ENCODE measurements at regions not wholly inside any gene's neighbourhood (a gene's known extent, or its start where the extent isn't known, plus 50 kb on each side); places are given as distances from the start of the nearest gene placed in this dataset.

GRCh38 chr15:31274496-31275330, 51.9 kb upstream of the KLF13 start:
- peak; percentile 65 for DNase-seq (ENCODE audit: low read depth, low spot score)

- no peak for DNase-seq (ENCODE audit: low read depth, low spot score)
Observed at GRCh38 chr15:31275331-31276262, 51.0 kb upstream of the KLF13 start.

- DNase-seq (ENCODE audit: low read depth, low spot score): no peak
Observed at GRCh38 chr15:31276596-31277298, 49.9 kb upstream of the KLF13 start.
